WTC11 (cell line): ENCODE measurements at regions not wholly inside any gene's neighbourhood (a gene's known extent, or its start where the extent isn't known, plus 50 kb on each side); places are given as distances from the start of the nearest gene placed in this dataset.

Experiments used
- ATAC-seq: fragments of 200-7000 bp; cut with Tn5 transposase; 2 replicates; pipeline ENCODE4 v1.10.0; 2021; ENCODE audit warnings: mild to moderate bottlenecking, moderate library complexity
- CTCF ChIA-PET: fragments of 300-600 bp; sonication (Branson Sonifier 250); formaldehyde crosslinking; loops from one replicate; lab custom pipeline; 2021; ENCODE audit warnings: antibody characterized with exemption; lab: Charles Lee
- POLR2A ChIA-PET: fragments of 350-600 bp; sonication (Branson Sonifier 250); formaldehyde crosslinking; loops from one replicate; lab custom pipeline; 2021; ENCODE audit warnings: antibody characterized with exemption; lab: Charles Lee
- DNase-seq: peaks from one replicate; pipeline ENCODE4 v3.0.0; 2021; ENCODE audit warnings: low spot score
- H3K27ac Mint-ChIP-seq: 2 replicates; pipeline ENCODE4 v1.8.0; 2021; ENCODE audit warnings: mixed read lengths
- H3K27me3 Mint-ChIP-seq: 2 replicates; pipeline ENCODE4 v1.8.0; 2021; ENCODE audit warnings: low read depth, mild to moderate bottlenecking, moderate library complexity, mixed read lengths
- H3K36me3 Mint-ChIP-seq: 2 replicates; pipeline ENCODE4 v1.8.0; 2021; ENCODE audit warnings: mixed read lengths
- H3K4me1 Mint-ChIP-seq: 2 replicates; pipeline ENCODE4 v1.8.0; 2022; ENCODE audit warnings: mixed read lengths
- H3K4me3 Mint-ChIP-seq: 2 replicates; pipeline ENCODE4 v1.8.0; 2021; ENCODE audit warnings: mild to moderate bottlenecking, moderate library complexity, mixed read lengths
- H3K9me3 Mint-ChIP-seq: 2 replicates; pipeline ENCODE4 v1.8.0; 2021; ENCODE audit warnings: mixed read lengths
- ATF1 ChIP-seq: sonication (generic); formaldehyde crosslinking; IDR thresholded peaks from 2 replicates; pipeline ENCODE4 v1.8.1; 2023; ENCODE audit warnings: mild to moderate bottlenecking, moderate library complexity, missing genetic modification reagents
- ATF6 ChIP-seq: sonication (generic); formaldehyde crosslinking; IDR thresholded peaks from 2 replicates; pipeline ENCODE4 v1.8.1; 2023; ENCODE audit warnings: mild to moderate bottlenecking, missing genetic modification reagents
- CBFB ChIP-seq: sonication (generic); formaldehyde crosslinking; IDR thresholded peaks from 2 replicates; pipeline ENCODE4 v1.8.1; 2022; ENCODE audit warnings: mild to moderate bottlenecking, low read depth, missing genetic modification reagents
- FOXK1 ChIP-seq: sonication (generic); formaldehyde crosslinking; IDR thresholded peaks from 2 replicates; pipeline ENCODE4 v1.8.0; 2022; ENCODE audit warnings: mild to moderate bottlenecking, moderate library complexity, missing genetic modification reagents
- GTF2I ChIP-seq: fragments of 250-450 bp; sonication (Bioruptor Pico); conservative IDR thresholded peaks from 2 replicates; pipeline ENCODE4 v1.4.0; 2021; ENCODE audit warnings: mild to moderate bottlenecking
- HMGA2 ChIP-seq: fragments of 250-450 bp; sonication (Bioruptor Pico); IDR thresholded peaks from 2 replicates; pipeline ENCODE4 v1.4.0; 2021; ENCODE audit warnings: mild to moderate bottlenecking, moderate library complexity
- KAT7 ChIP-seq: sonication (generic); formaldehyde crosslinking; IDR thresholded peaks from 2 replicates; pipeline ENCODE4 v1.8.1; 2023; ENCODE audit warnings: missing genetic modification reagents, mild to moderate bottlenecking, borderline replicate concordance
- NFE2L1 ChIP-seq: sonication (generic); formaldehyde crosslinking; IDR thresholded peaks from 2 replicates; pipeline ENCODE4 v1.8.1; 2023; ENCODE audit warnings: missing genetic modification reagents
- PRRX2 ChIP-seq: fragments of 250-450 bp; sonication (Bioruptor Pico); IDR thresholded peaks from 2 replicates; pipeline ENCODE4 v1.8.0; 2021; ENCODE audit warnings: mild to moderate bottlenecking
- RELA ChIP-seq: sonication (generic); formaldehyde crosslinking; IDR thresholded peaks from 2 replicates; pipeline ENCODE4 v1.8.1; 2022; ENCODE audit warnings: missing genetic modification reagents, mild to moderate bottlenecking, borderline replicate concordance
- SP1 ChIP-seq: sonication (generic); formaldehyde crosslinking; conservative IDR thresholded peaks from 2 replicates; pipeline ENCODE4 v1.8.1; 2022; ENCODE audit warnings: missing genetic modification reagents
- TEAD1 ChIP-seq: sonication (generic); formaldehyde crosslinking; IDR thresholded peaks from 2 replicates; pipeline ENCODE4 v1.8.0; 2022; ENCODE audit warnings: mild to moderate bottlenecking, missing genetic modification reagents
- ZMAT4 ChIP-seq: fragments of 250-450 bp; sonication (Bioruptor Pico); IDR thresholded peaks from 2 replicates; pipeline ENCODE4 v1.9.0; 2021; ENCODE audit warnings: mild to moderate bottlenecking
- ZNF121 ChIP-seq: sonication (generic); formaldehyde crosslinking; IDR thresholded peaks from 2 replicates; pipeline ENCODE4 v1.8.0; 2023; ENCODE audit warnings: missing genetic modification reagents
- ZNF317 ChIP-seq: sonication (generic); formaldehyde crosslinking; IDR thresholded peaks from 2 replicates; pipeline ENCODE4 v1.8.1; 2023; ENCODE audit warnings: low read depth, mild to moderate bottlenecking, moderate library complexity, missing genetic modification reagents, borderline replicate concordance
- ZNF423 ChIP-seq: fragments of 250-450 bp; sonication (Bioruptor Pico); IDR thresholded peaks from 2 replicates; pipeline ENCODE4 v2.1.2; 2022; ENCODE audit warnings: mild to moderate bottlenecking, moderate library complexity
- ZNF671 ChIP-seq: fragments of 250-450 bp; sonication (Bioruptor Pico); IDR thresholded peaks from 2 replicates; pipeline ENCODE4 v1.8.0; 2021; ENCODE audit warnings: mild to moderate bottlenecking
- TF ChIP-seq, protein P1 (sequence below): fragments of 250-450 bp; sonication (Bioruptor Pico); IDR thresholded peaks from 2 replicates; pipeline ENCODE4 v1.9.0; 2021; ENCODE audit warnings: mild to moderate bottlenecking, borderline replicate concordance
- TF ChIP-seq, protein P2 (sequence below): sonication (generic); formaldehyde crosslinking; conservative IDR thresholded peaks from 2 replicates; pipeline ENCODE4 v1.8.1; 2023; ENCODE audit warnings: mild to moderate bottlenecking, low read depth, missing genetic modification reagents, moderate library complexity
- TF ChIP-seq, protein P3 (sequence below): sonication (generic); formaldehyde crosslinking; IDR thresholded peaks from 2 replicates; pipeline ENCODE4 v1.8.1; 2023; ENCODE audit warnings: mild to moderate bottlenecking, missing genetic modification reagents, moderate library complexity

DNA sequence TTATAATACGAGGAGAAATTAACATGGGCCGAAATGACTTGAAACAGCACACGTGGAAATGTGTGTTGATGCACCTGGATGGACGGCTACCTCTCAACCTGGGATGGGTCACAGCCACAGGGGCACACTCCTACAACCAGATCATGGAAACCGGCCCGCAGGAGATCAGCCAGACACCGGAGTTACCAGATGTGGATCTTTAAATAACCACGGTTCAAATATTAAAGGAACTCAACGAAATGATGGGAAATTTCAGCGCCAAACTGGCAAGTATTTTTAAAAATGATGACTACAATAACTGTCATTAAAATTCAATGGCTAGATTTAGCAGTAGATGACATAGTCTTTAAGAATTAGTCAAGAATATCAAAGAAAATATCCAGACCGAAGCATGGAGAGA, 166.9 kb upstream of the GPR12 start (continued):
- TF ChIP-seq GTF2I (CRISPR knock-in tag) (no peak), ZNF317 (CRISPR knock-in tag) (no peak), ZMAT4 (no peak), TEAD1 (CRISPR knock-in tag) (no peak), CBFB (CRISPR knock-in tag) (no peak)
- TF ChIP-seq, protein P1, sequence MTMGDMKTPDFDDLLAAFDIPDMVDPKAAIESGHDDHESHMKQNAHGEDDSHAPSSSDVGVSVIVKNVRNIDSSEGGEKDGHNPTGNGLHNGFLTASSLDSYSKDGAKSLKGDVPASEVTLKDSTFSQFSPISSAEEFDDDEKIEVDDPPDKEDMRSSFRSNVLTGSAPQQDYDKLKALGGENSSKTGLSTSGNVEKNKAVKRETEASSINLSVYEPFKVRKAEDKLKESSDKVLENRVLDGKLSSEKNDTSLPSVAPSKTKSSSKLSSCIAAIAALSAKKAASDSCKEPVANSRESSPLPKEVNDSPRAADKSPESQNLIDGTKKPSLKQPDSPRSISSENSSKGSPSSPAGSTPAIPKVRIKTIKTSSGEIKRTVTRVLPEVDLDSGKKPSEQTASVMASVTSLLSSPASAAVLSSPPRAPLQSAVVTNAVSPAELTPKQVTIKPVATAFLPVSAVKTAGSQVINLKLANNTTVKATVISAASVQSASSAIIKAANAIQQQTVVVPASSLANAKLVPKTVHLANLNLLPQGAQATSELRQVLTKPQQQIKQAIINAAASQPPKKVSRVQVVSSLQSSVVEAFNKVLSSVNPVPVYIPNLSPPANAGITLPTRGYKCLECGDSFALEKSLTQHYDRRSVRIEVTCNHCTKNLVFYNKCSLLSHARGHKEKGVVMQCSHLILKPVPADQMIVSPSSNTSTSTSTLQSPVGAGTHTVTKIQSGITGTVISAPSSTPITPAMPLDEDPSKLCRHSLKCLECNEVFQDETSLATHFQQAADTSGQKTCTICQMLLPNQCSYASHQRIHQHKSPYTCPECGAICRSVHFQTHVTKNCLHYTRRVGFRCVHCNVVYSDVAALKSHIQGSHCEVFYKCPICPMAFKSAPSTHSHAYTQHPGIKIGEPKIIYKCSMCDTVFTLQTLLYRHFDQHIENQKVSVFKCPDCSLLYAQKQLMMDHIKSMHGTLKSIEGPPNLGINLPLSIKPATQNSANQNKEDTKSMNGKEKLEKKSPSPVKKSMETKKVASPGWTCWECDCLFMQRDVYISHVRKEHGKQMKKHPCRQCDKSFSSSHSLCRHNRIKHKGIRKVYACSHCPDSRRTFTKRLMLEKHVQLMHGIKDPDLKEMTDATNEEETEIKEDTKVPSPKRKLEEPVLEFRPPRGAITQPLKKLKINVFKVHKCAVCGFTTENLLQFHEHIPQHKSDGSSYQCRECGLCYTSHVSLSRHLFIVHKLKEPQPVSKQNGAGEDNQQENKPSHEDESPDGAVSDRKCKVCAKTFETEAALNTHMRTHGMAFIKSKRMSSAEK (CRISPR knock-in tag): no peak

DNA sequence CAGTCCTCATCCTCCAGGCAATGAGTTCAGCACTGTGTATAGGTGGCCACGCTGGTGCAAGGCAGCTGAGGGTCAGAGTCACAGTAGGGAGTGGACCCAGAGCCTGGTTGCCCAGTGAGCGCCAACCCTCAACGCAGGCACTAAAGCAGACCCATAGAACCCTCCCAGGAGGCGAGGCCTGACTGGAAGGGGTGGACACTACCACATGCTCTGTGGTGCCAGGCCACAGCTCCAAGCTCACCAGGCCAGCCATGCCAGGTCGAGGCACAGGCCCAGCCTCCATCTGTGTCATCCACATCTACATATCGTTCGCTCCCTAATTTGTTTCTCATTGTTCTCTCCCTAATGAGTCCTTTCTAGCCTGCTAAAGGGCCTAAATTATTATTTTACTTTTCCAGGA, 165.8 kb upstream of the GPR12 start:
- Mint-ChIP-seq H3K27ac (no peak overlapping the region), H3K4me1 (0 out of 2 replicates have a peak, but pooled peaks cover 2% of the 10 kb centered on the region), H3K4me3 (no peak overlapping the region), H3K9me3 (no peaks in the 10 kb centered on the region), H3K27me3 (no peaks in the 10 kb centered on the region; the same call in 1 of the 2 replicates), H3K36me3 (no peaks in the 10 kb centered on the region)
- ATAC-seq (no peak), DNase-seq (no peak)
- POLR2A ChIA-PET: no interaction called here
- CTCF ChIA-PET: interaction anchor here (0.6 kb wide), 1 partner anchor 231 kb away, joined by 3 read pairs; no protein-coding TSS in a partner anchor
- TF ChIP-seq FOXK1 (CRISPR knock-in tag): no peak
- no peak for TF ChIP-seq PRRX2 (CRISPR knock-in tag)
- no peak for TF ChIP-seq HMGA2
- no peak for TF ChIP-seq RELA
- TF ChIP-seq CBFB (CRISPR knock-in tag): no peak
- TF ChIP-seq SP1 (CRISPR knock-in tag): no peak
- no peak for TF ChIP-seq NFE2L1
- TF ChIP-seq ZNF423: no peak
- no peak for TF ChIP-seq GTF2I (CRISPR knock-in tag)
- TF ChIP-seq KAT7: no peak
- TF ChIP-seq ZNF121 (CRISPR knock-in tag): no peak
- no peak for TF ChIP-seq ZNF671 (CRISPR knock-in tag)
- TF ChIP-seq, protein P2, sequence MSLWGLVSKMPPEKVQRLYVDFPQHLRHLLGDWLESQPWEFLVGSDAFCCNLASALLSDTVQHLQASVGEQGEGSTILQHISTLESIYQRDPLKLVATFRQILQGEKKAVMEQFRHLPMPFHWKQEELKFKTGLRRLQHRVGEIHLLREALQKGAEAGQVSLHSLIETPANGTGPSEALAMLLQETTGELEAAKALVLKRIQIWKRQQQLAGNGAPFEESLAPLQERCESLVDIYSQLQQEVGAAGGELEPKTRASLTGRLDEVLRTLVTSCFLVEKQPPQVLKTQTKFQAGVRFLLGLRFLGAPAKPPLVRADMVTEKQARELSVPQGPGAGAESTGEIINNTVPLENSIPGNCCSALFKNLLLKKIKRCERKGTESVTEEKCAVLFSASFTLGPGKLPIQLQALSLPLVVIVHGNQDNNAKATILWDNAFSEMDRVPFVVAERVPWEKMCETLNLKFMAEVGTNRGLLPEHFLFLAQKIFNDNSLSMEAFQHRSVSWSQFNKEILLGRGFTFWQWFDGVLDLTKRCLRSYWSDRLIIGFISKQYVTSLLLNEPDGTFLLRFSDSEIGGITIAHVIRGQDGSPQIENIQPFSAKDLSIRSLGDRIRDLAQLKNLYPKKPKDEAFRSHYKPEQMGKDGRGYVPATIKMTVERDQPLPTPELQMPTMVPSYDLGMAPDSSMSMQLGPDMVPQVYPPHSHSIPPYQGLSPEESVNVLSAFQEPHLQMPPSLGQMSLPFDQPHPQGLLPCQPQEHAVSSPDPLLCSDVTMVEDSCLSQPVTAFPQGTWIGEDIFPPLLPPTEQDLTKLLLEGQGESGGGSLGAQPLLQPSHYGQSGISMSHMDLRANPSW (CRISPR knock-in tag): no peak
- TF ChIP-seq, protein P3, sequence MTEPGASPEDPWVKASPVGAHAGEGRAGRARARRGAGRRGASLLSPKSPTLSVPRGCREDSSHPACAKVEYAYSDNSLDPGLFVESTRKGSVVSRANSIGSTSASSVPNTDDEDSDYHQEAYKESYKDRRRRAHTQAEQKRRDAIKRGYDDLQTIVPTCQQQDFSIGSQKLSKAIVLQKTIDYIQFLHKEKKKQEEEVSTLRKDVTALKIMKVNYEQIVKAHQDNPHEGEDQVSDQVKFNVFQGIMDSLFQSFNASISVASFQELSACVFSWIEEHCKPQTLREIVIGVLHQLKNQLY: no peak
- TF ChIP-seq ATF6 (CRISPR knock-in tag): no peak
- no peak for TF ChIP-seq ATF1 (CRISPR knock-in tag)
